HEK293 (cell line): ENCODE measurements at regions not wholly inside any gene's neighbourhood (a gene's known extent, or its start where the extent isn't known, plus 50 kb on each side); places are given as distances from the start of the nearest gene placed in this dataset.

Source experiments
- CTCF ChIA-PET: fragments of 350-600 bp; formaldehyde crosslinking; extraction: SDS; loops from one replicate; lab custom pipeline; 2021; ENCODE audit warnings: antibody characterized with exemption; lab: Yijun Ruan, JAX
- POLR2A ChIA-PET: fragments of 300-600 bp; formaldehyde crosslinking; extraction: SDS; loops from one replicate; lab custom pipeline; 2020; ENCODE audit warnings: antibody characterized with exemption, inconsistent platforms; lab: Yijun Ruan, JAX
- H3K27ac ChIP-seq: fragments of 200-500 bp; sonication (Bioruptor generic); 2 replicates; pipeline ENCODE4 v1.5.1; 2014; ENCODE audit warnings: low read depth, low read length, control low read depth, inconsistent platforms; ENCODE audit errors: extremely low read depth
- H3K36me3 ChIP-seq, 2 experiments: fragments of 200-500 bp in 1 of 2; sonication (Bioruptor generic) in 1 of 2; 1 replicate in 1 of 2; 2 replicates in 1 of 2; pipeline ENCODE4 v1.5.1; 2014 to 2017; ENCODE audit warnings: inconsistent platforms in 2 of 2, low read length in 2 of 2; ENCODE audit not compliant: control insufficient read depth in 2 of 2, insufficient read depth in 1 of 2
- H3K4me1 ChIP-seq: fragments of 200-500 bp; sonication (Bioruptor generic); 2 replicates; pipeline ENCODE4 v1.5.1; 2014; ENCODE audit warnings: mild to moderate bottlenecking, low read length, inconsistent platforms; ENCODE audit not compliant: control insufficient read depth, insufficient read depth
- H3K4me3 ChIP-seq: 2 replicates; pipeline ENCODE4 v1.5.1; 2011; ENCODE audit warnings: low read depth, mild to moderate bottlenecking, control low read depth, low read length, moderate library complexity
- H3K9me3 ChIP-seq: fragments of 200-500 bp; sonication (Bioruptor generic); 2 replicates; pipeline ENCODE4 v1.5.1; 2014; ENCODE audit warnings: low read depth, low read length, inconsistent platforms; ENCODE audit not compliant: control insufficient read depth, insufficient read depth
- ATF2 ChIP-seq: fragments of 450-650 bp; formaldehyde crosslinking; IDR thresholded peaks from 2 replicates; pipeline ENCODE4 v1.5.1; 2016; ENCODE audit warnings: missing biosample characterization, missing genetic modification characterization, low read depth
- EGR2 ChIP-seq: fragments of 450-650 bp; formaldehyde crosslinking; IDR thresholded peaks from 2 replicates; pipeline ENCODE4 v1.5.1; 2016; ENCODE audit warnings: low read depth, missing biosample characterization, missing genetic modification characterization
- ZBTB21 ChIP-seq: fragments of 450-650 bp; formaldehyde crosslinking; IDR thresholded peaks from 2 replicates; pipeline ENCODE4 v1.5.1; 2017; ENCODE audit warnings: missing biosample characterization, missing genetic modification characterization
- ZNF112 ChIP-seq: fragments of 450-650 bp; formaldehyde crosslinking; IDR thresholded peaks from 2 replicates; pipeline ENCODE4 v1.5.0; 2017; ENCODE audit warnings: missing biosample characterization, missing genetic modification characterization
- ZNF114 ChIP-seq: fragments of 450-650 bp; formaldehyde crosslinking; IDR thresholded peaks from 2 replicates; pipeline ENCODE4 v1.5.0; 2017; ENCODE audit warnings: missing biosample characterization, missing genetic modification characterization
- ZNF133 ChIP-seq: fragments of 450-650 bp; formaldehyde crosslinking; IDR thresholded peaks from 2 replicates; pipeline ENCODE4 v1.5.1; 2016; ENCODE audit warnings: missing biosample characterization, missing genetic modification characterization
- ZNF140 ChIP-seq: fragments of 450-650 bp; formaldehyde crosslinking; IDR thresholded peaks from 2 replicates; pipeline ENCODE4 v1.5.1; 2016; ENCODE audit warnings: missing biosample characterization, missing genetic modification characterization
- ZNF24 ChIP-seq: fragments of 450-650 bp; formaldehyde crosslinking; IDR thresholded peaks from 2 replicates; pipeline ENCODE4 v1.5.1; 2016; ENCODE audit warnings: missing biosample characterization, missing genetic modification characterization
- ZNF26 ChIP-seq: fragments of 450-650 bp; formaldehyde crosslinking; IDR thresholded peaks from 2 replicates; pipeline ENCODE4 v1.5.1; 2016; ENCODE audit warnings: missing biosample characterization, missing genetic modification characterization
- ZNF341 ChIP-seq: fragments of 450-650 bp; formaldehyde crosslinking; IDR thresholded peaks from 2 replicates; pipeline ENCODE4; 2016; ENCODE audit warnings: low read depth, missing biosample characterization, missing genetic modification characterization
- ZNF354C ChIP-seq: fragments of 450-650 bp; formaldehyde crosslinking; IDR thresholded peaks from 2 replicates; pipeline ENCODE4 v1.5.1; 2016; ENCODE audit warnings: missing biosample characterization, missing genetic modification characterization, low read depth, borderline replicate concordance
- ZNF391 ChIP-seq: fragments of 450-650 bp; formaldehyde crosslinking; IDR thresholded peaks from 2 replicates; pipeline ENCODE4 v1.5.1; 2016; ENCODE audit warnings: low read depth, missing biosample characterization, missing genetic modification characterization, borderline replicate concordance
- ZNF404 ChIP-seq: fragments of 450-650 bp; formaldehyde crosslinking; IDR thresholded peaks from 2 replicates; pipeline ENCODE4 v1.5.1; 2017; ENCODE audit warnings: missing biosample characterization, missing genetic modification characterization
- ZNF426 ChIP-seq: fragments of 450-650 bp; formaldehyde crosslinking; IDR thresholded peaks from 2 replicates; pipeline ENCODE4 v1.5.1; 2017; ENCODE audit warnings: missing biosample characterization, missing genetic modification characterization, mild to moderate bottlenecking, inconsistent platforms, moderate library complexity
- ZNF521 ChIP-seq: fragments of 450-650 bp; formaldehyde crosslinking; IDR thresholded peaks from 2 replicates; pipeline ENCODE4 v1.5.1; 2017; ENCODE audit warnings: missing biosample characterization, mild to moderate bottlenecking, missing genetic modification characterization
- ZNF560 ChIP-seq: fragments of 450-650 bp; formaldehyde crosslinking; IDR thresholded peaks from 2 replicates; pipeline ENCODE4 v1.5.1; 2017; ENCODE audit warnings: missing biosample characterization, missing genetic modification characterization, borderline replicate concordance
- ZNF585B ChIP-seq: fragments of 450-650 bp; formaldehyde crosslinking; IDR thresholded peaks from 2 replicates; pipeline ENCODE4 v1.5.1; 2016; ENCODE audit warnings: missing biosample characterization, missing genetic modification characterization
- ZNF610 ChIP-seq: fragments of 450-650 bp; formaldehyde crosslinking; IDR thresholded peaks from 2 replicates; pipeline ENCODE4 v1.5.1; 2016; ENCODE audit warnings: missing biosample characterization, missing genetic modification characterization, borderline replicate concordance
- ZNF704 ChIP-seq: fragments of 450-650 bp; formaldehyde crosslinking; IDR thresholded peaks from 2 replicates; pipeline ENCODE4 v1.5.1; 2016; ENCODE audit warnings: missing biosample characterization, missing genetic modification characterization
- TF ChIP-seq, protein P1 (sequence below): fragments of 450-650 bp; formaldehyde crosslinking; IDR thresholded peaks from 2 replicates; pipeline ENCODE4 v1.5.1; 2016; ENCODE audit warnings: missing biosample characterization, missing genetic modification characterization, borderline replicate concordance
- TF ChIP-seq, protein P2 (sequence below): fragments of 450-650 bp; formaldehyde crosslinking; IDR thresholded peaks from 2 replicates; pipeline ENCODE4 v1.5.1; 2016; ENCODE audit warnings: missing biosample characterization, missing genetic modification characterization
- TF ChIP-seq, protein P3 (sequence below): fragments of 450-650 bp; IDR thresholded peaks from 2 replicates; pipeline ENCODE4 v1.5.1; 2018; ENCODE audit warnings: missing biosample characterization, missing genetic modification characterization

GRCh38 chr10:131399981-131400380 lies 88.5 kb upstream of the TCERG1L start (continued):
- TF ChIP-seq, protein P1, sequence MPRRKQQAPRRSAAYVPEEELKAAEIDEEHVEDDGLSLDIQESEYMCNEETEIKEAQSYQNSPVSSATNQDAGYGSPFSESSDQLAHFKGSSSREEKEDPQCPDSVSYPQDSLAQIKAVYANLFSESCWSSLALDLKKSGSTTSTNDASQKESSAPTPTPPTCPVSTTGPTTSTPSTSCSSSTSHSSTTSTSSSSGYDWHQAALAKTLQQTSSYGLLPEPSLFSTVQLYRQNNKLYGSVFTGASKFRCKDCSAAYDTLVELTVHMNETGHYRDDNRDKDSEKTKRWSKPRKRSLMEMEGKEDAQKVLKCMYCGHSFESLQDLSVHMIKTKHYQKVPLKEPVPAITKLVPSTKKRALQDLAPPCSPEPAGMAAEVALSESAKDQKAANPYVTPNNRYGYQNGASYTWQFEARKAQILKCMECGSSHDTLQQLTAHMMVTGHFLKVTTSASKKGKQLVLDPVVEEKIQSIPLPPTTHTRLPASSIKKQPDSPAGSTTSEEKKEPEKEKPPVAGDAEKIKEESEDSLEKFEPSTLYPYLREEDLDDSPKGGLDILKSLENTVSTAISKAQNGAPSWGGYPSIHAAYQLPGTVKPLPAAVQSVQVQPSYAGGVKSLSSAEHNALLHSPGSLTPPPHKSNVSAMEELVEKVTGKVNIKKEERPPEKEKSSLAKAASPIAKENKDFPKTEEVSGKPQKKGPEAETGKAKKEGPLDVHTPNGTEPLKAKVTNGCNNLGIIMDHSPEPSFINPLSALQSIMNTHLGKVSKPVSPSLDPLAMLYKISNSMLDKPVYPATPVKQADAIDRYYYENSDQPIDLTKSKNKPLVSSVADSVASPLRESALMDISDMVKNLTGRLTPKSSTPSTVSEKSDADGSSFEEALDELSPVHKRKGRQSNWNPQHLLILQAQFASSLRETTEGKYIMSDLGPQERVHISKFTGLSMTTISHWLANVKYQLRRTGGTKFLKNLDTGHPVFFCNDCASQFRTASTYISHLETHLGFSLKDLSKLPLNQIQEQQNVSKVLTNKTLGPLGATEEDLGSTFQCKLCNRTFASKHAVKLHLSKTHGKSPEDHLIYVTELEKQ (tag by site-specific recombination): no peak
- TF ChIP-seq ZNF521 (tag by site-specific recombination) (no peak), ZNF24 (no peak), ZNF140 (no peak), ZNF404 (tag by site-specific recombination) (no peak)

DNA sequence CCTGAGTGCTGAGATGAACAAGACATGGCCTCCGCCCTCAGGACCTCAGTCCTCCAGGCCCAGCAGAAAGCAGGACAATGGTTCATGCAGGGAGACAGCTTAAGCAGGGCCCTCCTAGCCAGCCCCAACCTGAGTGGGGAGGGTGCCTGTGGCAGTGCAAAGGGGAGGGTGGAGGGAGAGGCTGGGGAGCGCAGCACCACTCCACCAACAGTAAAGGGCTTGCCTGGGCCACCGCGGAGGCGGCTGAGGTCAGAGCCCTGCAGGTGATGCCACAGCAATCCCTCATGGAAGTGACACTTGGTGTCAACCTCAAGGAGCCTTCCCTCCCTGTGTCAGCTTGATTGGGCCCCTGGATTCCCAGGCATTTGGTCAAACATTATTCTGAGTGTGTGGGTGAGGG lies 89.0 kb upstream of the TCERG1L start:
- H3K9me3 ChIP-seq: no peaks in the 10 kb centered on the region
- no peaks in the 10 kb centered on the region for H3K36me3 ChIP-seq
- TF ChIP-seq ZNF354C (tag by site-specific recombination): no peak
- no peak for TF ChIP-seq ZNF24
- TF ChIP-seq ZNF585B (tag by site-specific recombination): no peak
- H3K4me1 ChIP-seq: no peaks in the 10 kb centered on the region
- no peak overlapping the region for H3K27ac ChIP-seq
- no peak overlapping the region for H3K4me3 ChIP-seq
- ChIA-PET CTCF (no interaction called here), POLR2A (no interaction called here)

GRCh38 chr10:131402771-131403650 lies 91.5 kb upstream of the TCERG1L start:
- Histone ChIP-seq H3K27ac (no peak overlapping the region), H3K4me3 (no peak overlapping the region), H3K9me3 (no peaks in the 10 kb centered on the region), H3K36me3 (no peaks in the 10 kb centered on the region), H3K4me1 (no peaks in the 10 kb centered on the region)
- POLR2A ChIA-PET: no interaction called here
- CTCF ChIA-PET: no interaction called here
- TF ChIP-seq, protein P2, sequence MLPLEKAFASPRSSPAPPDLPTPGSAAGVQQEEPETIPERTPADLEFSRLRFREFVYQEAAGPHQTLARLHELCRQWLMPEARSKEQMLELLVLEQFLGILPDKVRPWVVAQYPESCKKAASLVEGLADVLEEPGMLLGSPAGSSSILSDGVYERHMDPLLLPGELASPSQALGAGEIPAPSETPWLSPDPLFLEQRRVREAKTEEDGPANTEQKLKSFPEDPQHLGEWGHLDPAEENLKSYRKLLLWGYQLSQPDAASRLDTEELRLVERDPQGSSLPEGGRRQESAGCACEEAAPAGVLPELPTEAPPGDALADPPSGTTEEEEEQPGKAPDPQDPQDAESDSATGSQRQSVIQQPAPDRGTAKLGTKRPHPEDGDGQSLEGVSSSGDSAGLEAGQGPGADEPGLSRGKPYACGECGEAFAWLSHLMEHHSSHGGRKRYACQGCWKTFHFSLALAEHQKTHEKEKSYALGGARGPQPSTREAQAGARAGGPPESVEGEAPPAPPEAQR (tag by site-specific recombination): no peak
- TF ChIP-seq ZBTB21 (tag by site-specific recombination) (no peak), ZNF26 (tag by site-specific recombination) (no peak), ZNF560 (tag by site-specific recombination) (no peak), ZNF426 (tag by site-specific recombination) (no peak), ZNF704 (no peak), ZNF391 (tag by site-specific recombination) (no peak), ATF2 (tag by site-specific recombination) (no peak), ZNF610 (tag by site-specific recombination) (no peak), ZNF341 (tag by site-specific recombination) (no peak), ZNF112 (tag by site-specific recombination) (no peak), ZNF133 (tag by site-specific recombination) (no peak), ZNF114 (tag by site-specific recombination) (no peak), EGR2 (tag by site-specific recombination) (no peak)
- TF ChIP-seq, protein P3, sequence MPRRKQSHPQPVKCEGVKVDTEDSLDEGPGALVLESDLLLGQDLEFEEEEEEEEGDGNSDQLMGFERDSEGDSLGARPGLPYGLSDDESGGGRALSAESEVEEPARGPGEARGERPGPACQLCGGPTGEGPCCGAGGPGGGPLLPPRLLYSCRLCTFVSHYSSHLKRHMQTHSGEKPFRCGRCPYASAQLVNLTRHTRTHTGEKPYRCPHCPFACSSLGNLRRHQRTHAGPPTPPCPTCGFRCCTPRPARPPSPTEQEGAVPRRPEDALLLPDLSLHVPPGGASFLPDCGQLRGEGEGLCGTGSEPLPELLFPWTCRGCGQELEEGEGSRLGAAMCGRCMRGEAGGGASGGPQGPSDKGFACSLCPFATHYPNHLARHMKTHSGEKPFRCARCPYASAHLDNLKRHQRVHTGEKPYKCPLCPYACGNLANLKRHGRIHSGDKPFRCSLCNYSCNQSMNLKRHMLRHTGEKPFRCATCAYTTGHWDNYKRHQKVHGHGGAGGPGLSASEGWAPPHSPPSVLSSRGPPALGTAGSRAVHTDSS (tag by site-specific recombination): no peak
